CD14-positive monocyte (primary cell): ENCODE measurements at regions not wholly inside any gene's neighbourhood (a gene's known extent, or its start where the extent isn't known, plus 50 kb on each side); places are given as distances from the start of the nearest gene placed in this dataset.

Source experiments
- DNase-seq, 3 donors: peaks; one replicate each; pipeline ENCODE4 v3.0.0-alpha.2; 2011 to 2022
- H2AFZ ChIP-seq: 2 replicates; pipeline ENCODE4 v1.6.0; 2012; ENCODE audit warnings: mild to moderate bottlenecking, low read depth, low read length, inconsistent platforms; ENCODE audit not compliant: insufficient read depth, poor library complexity, severe bottlenecking
- H3K27ac ChIP-seq, 2 donors: 1 replicate in 1 of 2; 2 replicates in 1 of 2; pipeline ENCODE4 v1.5.1; 2012 to 2013; ENCODE audit warnings: low read length in 2 of 2, control low read depth in 1 of 2, inconsistent platforms in 1 of 2, low read depth in 1 of 2, mild to moderate bottlenecking in 1 of 2
- H3K27me3 ChIP-seq, 2 donors: one replicate each; pipeline versions ENCODE4 v1.6.0 to v1.6.1; 2011 to 2013; ENCODE audit warnings: low read length in 2 of 2; ENCODE audit not compliant: control insufficient read depth in 2 of 2, insufficient read depth in 2 of 2
- H3K36me3 ChIP-seq, 2 donors: replicated peaks in 1 of 2; 1 replicate in 1 of 2; 2 replicates in 1 of 2; pipeline versions ENCODE4 v1.5.1 to v1.6.1; 2012 to 2013; ENCODE audit warnings: low read length in 2 of 2, control low read depth in 1 of 2, inconsistent platforms in 1 of 2, mild to moderate bottlenecking in 1 of 2; ENCODE audit not compliant: insufficient read depth in 2 of 2, control insufficient read depth in 1 of 2
- H3K4me1 ChIP-seq, 2 donors: 1 replicate in 1 of 2; 2 replicates in 1 of 2; pipeline versions ENCODE4 v1.5.1 to v1.6.1; 2012 to 2013; ENCODE audit warnings: low read length in 2 of 2, control low read depth in 1 of 2, inconsistent platforms in 1 of 2, mild to moderate bottlenecking in 1 of 2, moderate library complexity in 1 of 2; ENCODE audit not compliant: insufficient read depth in 2 of 2, control insufficient read depth in 1 of 2
- H3K4me2 ChIP-seq: replicated peaks from 2 replicates; pipeline ENCODE3; 2012; ENCODE audit warnings: low read length, moderate library complexity, mild to moderate bottlenecking; ENCODE audit not compliant: poor library complexity, severe bottlenecking; ENCODE audit errors: extremely low read depth
- H3K4me3 ChIP-seq, 3 experiments: fragments of 200-600 bp in 1 of 3; sonication (generic) in 1 of 3; replicated peaks in 1 of 3; 1 replicate in 2 of 3; 2 replicates in 1 of 3; pipeline ENCODE4 v1.5.1; 2011 to 2013; ENCODE audit warnings: low read length in 3 of 3, mild to moderate bottlenecking in 3 of 3, control low read depth in 2 of 3, low read depth in 2 of 3, inconsistent platforms in 1 of 3, moderate library complexity in 1 of 3
- H3K79me2 ChIP-seq: 2 replicates; pipeline ENCODE4 v1.6.0; 2012; ENCODE audit warnings: mild to moderate bottlenecking, control low read depth, inconsistent platforms, low read length, moderate library complexity; ENCODE audit not compliant: insufficient read depth
- H3K9ac ChIP-seq: 2 replicates; pipeline ENCODE4 v1.6.0; 2017; ENCODE audit warnings: low read length, mild to moderate bottlenecking; ENCODE audit not compliant: insufficient read depth, poor library complexity, severe bottlenecking
- H3K9me3 ChIP-seq, 2 donors: replicated peaks in 1 of 2; 1 replicate in 1 of 2; 2 replicates in 1 of 2; pipeline versions ENCODE4 v1.5.1 to v1.6.1; 2012 to 2013; ENCODE audit warnings: low read length in 2 of 2, control low read depth in 1 of 2; ENCODE audit not compliant: control insufficient read depth in 1 of 2, insufficient read depth in 1 of 2
- H4K20me1 ChIP-seq: 2 replicates; pipeline ENCODE4 v1.6.0; 2012; ENCODE audit warnings: mild to moderate bottlenecking, low read length, control low read depth, moderate library complexity; ENCODE audit not compliant: insufficient read depth
- H3K27ac Mint-ChIP-seq, 7 donors: one replicate each; pipeline ENCODE4 v1.8.0; 2020; ENCODE audit warnings: mild to moderate bottlenecking in 7 of 7, mixed read lengths in 7 of 7, moderate library complexity in 6 of 7, inconsistent platforms in 2 of 7
- H3K27me3 Mint-ChIP-seq, 3 donors: one replicate each; pipeline ENCODE4 v1.8.0; 2021 to 2022; ENCODE audit warnings: low read depth in 3 of 3, mild to moderate bottlenecking in 3 of 3, mixed read lengths in 3 of 3, moderate library complexity in 3 of 3, inconsistent platforms in 1 of 3
- H3K36me3 Mint-ChIP-seq, 2 donors: one replicate each; pipeline ENCODE4 v1.8.0; 2020; ENCODE audit warnings: mixed read lengths in 2 of 2, inconsistent platforms in 1 of 2, mild to moderate bottlenecking in 1 of 2
- H3K4me1 Mint-ChIP-seq: one replicate; pipeline ENCODE4 v1.8.0; 2020; ENCODE audit warnings: mild to moderate bottlenecking, mixed read lengths
- H3K4me3 Mint-ChIP-seq, 2 donors: one replicate each; pipeline ENCODE4 v1.8.0; 2020; ENCODE audit warnings: mild to moderate bottlenecking in 2 of 2, mixed read lengths in 2 of 2, moderate library complexity in 1 of 2
- H3K9me3 Mint-ChIP-seq, 7 donors: one replicate each; pipeline ENCODE4 v1.8.0; 2020 to 2022; ENCODE audit warnings: mixed read lengths in 7 of 7, mild to moderate bottlenecking in 6 of 7, moderate library complexity in 6 of 7, inconsistent platforms in 2 of 7
- WGBS: methylation state at CpG from one replicate; pipeline ENCODE4 v1.1.5; 2013; ENCODE audit warnings: missing lambda C conversion rate; ENCODE audit not compliant: insufficient coverage; 5-methylcytosine and 5-hydroxymethylcytosine counted together
- intact Hi-C, 2 donors: fragments of 100-400 bp; cut with micrococcal nuclease; formaldehyde crosslinking; loops; one replicate each; pipeline versions ENCODE4 v1.15.0 to v1.15.1; 2023
- TF ChIP-seq, protein P1 (sequence below): fragments of 200-600 bp; IDR thresholded peaks from one replicate; pipeline ENCODE4 v1.8.0; 2022; ENCODE audit warnings: antibody characterized with exemption, mild to moderate bottlenecking

- H3K27me3 ChIP-seq, result no peaks in the 10 kb centered on the region
- no peak overlapping the region for H3K4me3 ChIP-seq
- TF ChIP-seq, protein P1, sequence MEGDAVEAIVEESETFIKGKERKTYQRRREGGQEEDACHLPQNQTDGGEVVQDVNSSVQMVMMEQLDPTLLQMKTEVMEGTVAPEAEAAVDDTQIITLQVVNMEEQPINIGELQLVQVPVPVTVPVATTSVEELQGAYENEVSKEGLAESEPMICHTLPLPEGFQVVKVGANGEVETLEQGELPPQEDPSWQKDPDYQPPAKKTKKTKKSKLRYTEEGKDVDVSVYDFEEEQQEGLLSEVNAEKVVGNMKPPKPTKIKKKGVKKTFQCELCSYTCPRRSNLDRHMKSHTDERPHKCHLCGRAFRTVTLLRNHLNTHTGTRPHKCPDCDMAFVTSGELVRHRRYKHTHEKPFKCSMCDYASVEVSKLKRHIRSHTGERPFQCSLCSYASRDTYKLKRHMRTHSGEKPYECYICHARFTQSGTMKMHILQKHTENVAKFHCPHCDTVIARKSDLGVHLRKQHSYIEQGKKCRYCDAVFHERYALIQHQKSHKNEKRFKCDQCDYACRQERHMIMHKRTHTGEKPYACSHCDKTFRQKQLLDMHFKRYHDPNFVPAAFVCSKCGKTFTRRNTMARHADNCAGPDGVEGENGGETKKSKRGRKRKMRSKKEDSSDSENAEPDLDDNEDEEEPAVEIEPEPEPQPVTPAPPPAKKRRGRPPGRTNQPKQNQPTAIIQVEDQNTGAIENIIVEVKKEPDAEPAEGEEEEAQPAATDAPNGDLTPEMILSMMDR, result no peak
- no peak for DNase-seq
- Mint-ChIP-seq H3K36me3 (no peaks in the 10 kb centered on the region), H3K9me3 (peaks cover 0 to 3% (median 0%) of the 10 kb centered on the region in 7 donors), H3K4me3 (no peak overlapping the region), H3K4me1 (no peaks in the 10 kb centered on the region), H3K27me3 (peaks cover 0 to 4% (median 0%) of the 10 kb centered on the region in 3 donors), H3K27ac (no peak overlapping the region)
- H4K20me1 ChIP-seq, result no peaks in the 10 kb centered on the region
- H3K36me3 ChIP-seq, result no peaks in the 10 kb centered on the region
- H3K9ac ChIP-seq, result no peak overlapping the region
- no peak overlapping the region for H3K27ac ChIP-seq
- no CpG with 5 or more reads among the region's 4 CpGs for WGBS
- no peaks in the 10 kb centered on the region for H3K4me1 ChIP-seq
- H3K79me2 ChIP-seq, result no peaks in the 10 kb centered on the region
- intact Hi-C loops, result no loop called here
- H2AFZ ChIP-seq, result no peak overlapping the region
- H3K4me2 ChIP-seq, result no peak overlapping the region
- no peaks in the 10 kb centered on the region for H3K9me3 ChIP-seq
These were observed 480.4 kb upstream of the NOVA1 start for GRCh38 chr14:27078191-27078590.

DNA sequence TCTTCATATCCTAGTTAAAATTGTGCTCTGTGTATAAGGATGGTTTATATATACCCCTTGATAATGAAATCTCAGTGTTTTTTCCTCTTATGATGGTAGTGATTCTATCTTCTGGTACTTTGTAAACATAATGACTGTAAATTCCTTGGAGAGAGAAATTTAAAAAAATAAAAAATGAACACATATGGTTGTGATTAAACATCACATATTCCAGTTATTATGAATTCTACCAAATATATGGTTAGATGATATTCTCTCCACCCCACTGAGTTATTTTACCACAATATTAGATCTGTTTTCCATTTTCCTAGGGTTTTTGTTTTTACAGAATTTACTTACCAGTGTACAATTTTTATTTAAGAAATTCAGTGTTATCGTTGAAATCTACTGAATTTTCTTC is 481.9 kb upstream of the NOVA1 start:
- H3K4me1 Mint-ChIP-seq, result no peaks in the 10 kb centered on the region
- no peak overlapping the region for H3K27ac Mint-ChIP-seq

More for the DNA sequence above, 481.9 kb upstream of the NOVA1 start:
- TF ChIP-seq, protein P1, result no peak
- Mint-ChIP-seq H3K27me3 (peaks cover 0 to 4% (median 0%) of the 10 kb centered on the region in 3 donors), H3K4me3 (no peak overlapping the region), H3K36me3 (no peaks in the 10 kb centered on the region), H3K9me3 (peaks cover 0 to 3% (median 0%) of the 10 kb centered on the region in 7 donors)
- H2AFZ ChIP-seq, result no peak overlapping the region
- no peaks in the 10 kb centered on the region for H3K4me1 ChIP-seq
- no peak overlapping the region for H3K9ac ChIP-seq
- no peaks in the 10 kb centered on the region for H3K27me3 ChIP-seq
- WGBS, result no CpG with 5 or more reads among the region's 1 CpG
- H3K4me2 ChIP-seq, result no peak overlapping the region
- no peaks in the 10 kb centered on the region for H3K36me3 ChIP-seq
- H4K20me1 ChIP-seq, result no peaks in the 10 kb centered on the region
- DNase-seq, result no peak
- H3K4me3 ChIP-seq, result no peak overlapping the region
- H3K9me3 ChIP-seq, result no peaks in the 10 kb centered on the region
- intact Hi-C loops, result no loop called here
- H3K27ac ChIP-seq, result no peak overlapping the region
- H3K79me2 ChIP-seq, result no peaks in the 10 kb centered on the region
